NAMALWA (cell line): ENCODE measurements at regions not wholly inside any gene's neighbourhood (a gene's known extent, or its start where the extent isn't known, plus 50 kb on each side); places are given as distances from the start of the nearest gene placed in this dataset.
"Not testable (repeated sequence)": the region's sequence is repeated elsewhere in the genome, so short reads cannot be mapped to it uniquely, and the experiment has no call there.

Experiments
- DNase-seq: peaks from one replicate; pipeline ENCODE4 v3.0.0-alpha.2; 2015; ENCODE audit warnings: low spot score

GRCh38 chr2:109692013-109692743, 78.0 kb downstream of the SOWAHC start:
- no peak for DNase-seq

GRCh38 chr2:109692831-109693230, 78.7 kb downstream of the SOWAHC start:
- DNase-seq, result not testable (repeated sequence)

GRCh38 chr2:109693292-109693691, 79.1 kb downstream of the SOWAHC start:
- not testable (repeated sequence) for DNase-seq

GRCh38 chr2:109694190-109694589, 80.0 kb downstream of the SOWAHC start:
- no peak for DNase-seq

- no peak for DNase-seq
Measured at GRCh38 chr2:109695290-109695689, 81.1 kb downstream of the SOWAHC start.

- no peak for DNase-seq
Measured at GRCh38 chr2:109699646-109700045, 85.5 kb downstream of the SOWAHC start.

GRCh38 chr2:109700680-109701274, 86.6 kb downstream of the SOWAHC start:
- DNase-seq, result no peak

- no peak for DNase-seq
Measured at GRCh38 chr2:109701362-109701761, 87.2 kb downstream of the SOWAHC start.

- no peak for DNase-seq
Measured at GRCh38 chr2:109702250-109702985, 88.3 kb downstream of the SOWAHC start.

- DNase-seq, result no peak
Measured at GRCh38 chr2:109703077-109703476, 88.9 kb downstream of the SOWAHC start.

GRCh38 chr2:109703798-109704197, 89.6 kb downstream of the SOWAHC start:
- DNase-seq, result no peak

- no peak for DNase-seq
Measured at GRCh38 chr2:109707281-109708147, 86.6 kb upstream of the RGPD5 start.

- DNase-seq, result no peak
Measured at GRCh38 chr2:109710505-109711229, 83.4 kb upstream of the RGPD5 start.

GRCh38 chr2:109711230-109712122, 82.6 kb upstream of the RGPD5 start:
- no peak for DNase-seq

- no peak for DNase-seq
Measured at GRCh38 chr2:109712123-109712449, 82.0 kb upstream of the RGPD5 start.

- DNase-seq, result no peak
Measured at GRCh38 chr2:109712746-109713145, 81.4 kb upstream of the RGPD5 start.

GRCh38 chr2:109715313-109715805, 78.7 kb upstream of the RGPD5 start:
- DNase-seq, result no peak

GRCh38 chr2:109716596-109716995, 77.5 kb upstream of the RGPD5 start:
- not testable (repeated sequence) for DNase-seq

GRCh38 chr2:109718139-109718538, 76.0 kb upstream of the RGPD5 start:
- DNase-seq, result no peak

- no peak for DNase-seq
Measured at GRCh38 chr2:109719871-109720270, 74.2 kb upstream of the RGPD5 start.
